GM12872 (cell line): ENCODE measurements at regions not wholly inside any gene's neighbourhood (a gene's known extent, or its start where the extent isn't known, plus 50 kb on each side); places are given as distances from the start of the nearest gene placed in this dataset.

ENCODE experiments used
- TF ChIP-seq, protein P1 (sequence below): IDR thresholded peaks from 3 replicates; pipeline ENCODE4 v1.5.1; 2011; ENCODE audit warnings: low read depth, mild to moderate bottlenecking, low read length, moderate library complexity; ENCODE audit not compliant: insufficient read depth

DNA sequence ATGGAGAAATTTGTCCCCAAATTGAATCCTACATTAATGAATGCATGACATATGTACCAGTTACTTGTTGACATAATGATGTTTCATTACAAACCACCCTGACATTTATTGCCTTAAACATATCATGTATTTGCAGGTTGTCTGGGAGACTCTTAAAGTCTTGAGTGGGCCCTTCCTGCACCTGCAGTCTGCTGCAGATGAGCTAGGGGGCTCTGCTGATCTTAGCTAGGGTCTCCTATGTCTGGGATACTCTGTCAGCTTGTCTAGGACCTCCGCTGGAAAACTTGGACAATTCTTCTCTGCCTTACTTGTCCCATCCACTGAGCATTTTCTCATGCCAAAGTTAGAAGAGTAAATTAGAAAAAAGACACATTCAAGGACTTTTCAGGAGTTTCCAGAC, 581.6 kb downstream of the HAO1 start:
- TF ChIP-seq, protein P1, sequence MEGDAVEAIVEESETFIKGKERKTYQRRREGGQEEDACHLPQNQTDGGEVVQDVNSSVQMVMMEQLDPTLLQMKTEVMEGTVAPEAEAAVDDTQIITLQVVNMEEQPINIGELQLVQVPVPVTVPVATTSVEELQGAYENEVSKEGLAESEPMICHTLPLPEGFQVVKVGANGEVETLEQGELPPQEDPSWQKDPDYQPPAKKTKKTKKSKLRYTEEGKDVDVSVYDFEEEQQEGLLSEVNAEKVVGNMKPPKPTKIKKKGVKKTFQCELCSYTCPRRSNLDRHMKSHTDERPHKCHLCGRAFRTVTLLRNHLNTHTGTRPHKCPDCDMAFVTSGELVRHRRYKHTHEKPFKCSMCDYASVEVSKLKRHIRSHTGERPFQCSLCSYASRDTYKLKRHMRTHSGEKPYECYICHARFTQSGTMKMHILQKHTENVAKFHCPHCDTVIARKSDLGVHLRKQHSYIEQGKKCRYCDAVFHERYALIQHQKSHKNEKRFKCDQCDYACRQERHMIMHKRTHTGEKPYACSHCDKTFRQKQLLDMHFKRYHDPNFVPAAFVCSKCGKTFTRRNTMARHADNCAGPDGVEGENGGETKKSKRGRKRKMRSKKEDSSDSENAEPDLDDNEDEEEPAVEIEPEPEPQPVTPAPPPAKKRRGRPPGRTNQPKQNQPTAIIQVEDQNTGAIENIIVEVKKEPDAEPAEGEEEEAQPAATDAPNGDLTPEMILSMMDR: no peak

GRCh38 chr20:7359739-7360138, 580.5 kb downstream of the HAO1 start:
- TF ChIP-seq, protein P1: no peak

GRCh38 chr20:7361321-7361720, 578.9 kb downstream of the HAO1 start:
- TF ChIP-seq, protein P1: no peak

DNA sequence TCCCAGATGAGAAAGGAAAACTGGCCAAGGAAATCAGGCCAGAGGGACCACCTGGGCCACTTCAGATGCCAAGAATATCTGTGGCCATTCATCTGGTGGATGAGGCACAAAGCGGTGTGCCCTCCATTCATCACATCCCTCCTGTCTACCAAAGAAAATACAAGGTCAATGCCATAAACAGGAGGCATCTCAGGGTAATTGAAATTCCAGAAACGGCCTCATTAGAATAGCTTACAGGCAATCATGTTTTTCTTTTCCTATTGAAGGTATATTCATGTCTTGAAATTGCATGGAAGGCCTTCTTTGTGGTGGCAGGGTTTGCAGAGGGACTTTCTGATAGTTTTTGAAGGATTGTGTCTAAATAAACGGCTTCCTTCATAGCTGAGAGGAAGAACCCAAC, 578.3 kb downstream of the HAO1 start:
- TF ChIP-seq, protein P1: no peak

DNA sequence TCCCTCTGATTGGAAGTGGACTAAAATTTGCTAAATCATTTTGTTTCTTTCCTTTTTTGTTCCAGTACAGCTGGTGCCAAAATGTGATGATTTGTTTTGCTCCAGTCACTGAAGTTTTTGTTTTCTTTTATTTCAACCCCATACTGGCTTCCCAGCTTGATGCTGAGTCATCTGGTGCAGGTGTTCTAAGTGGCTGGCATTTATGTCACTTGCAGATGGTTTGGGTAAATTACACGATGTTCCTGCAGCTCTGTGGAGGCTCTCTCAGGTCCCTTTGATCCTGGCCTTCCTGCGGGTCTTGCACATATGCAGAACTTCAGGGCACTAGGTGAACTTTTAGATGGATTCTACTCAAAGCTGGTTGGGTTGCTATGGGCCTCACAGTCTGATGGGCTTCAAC, 577.7 kb downstream of the HAO1 start:
- TF ChIP-seq, protein P1: no peak

GRCh38 chr20:7366189-7366588, 574.1 kb downstream of the HAO1 start:
- TF ChIP-seq, protein P1: no peak

GRCh38 chr20:7371518-7372163, 568.6 kb downstream of the HAO1 start:
- TF ChIP-seq, protein P1: no peak

GRCh38 chr20:7375905-7376304, 564.4 kb downstream of the HAO1 start:
- TF ChIP-seq, protein P1: peak; percentile 31; the same call in 1 of the 3 replicates
